ENCODE measurements at regions not wholly inside any gene's neighbourhood (a gene's known extent, or its start where the extent isn't known, plus 50 kb on each side); places are given as distances from the start of the nearest gene placed in this dataset.
"Not testable (repeated sequence)": the region's sequence is repeated elsewhere in the genome, so short reads cannot be mapped to it uniquely, and the experiment has no call there.

- no peak for DNase-seq (ENCODE audit: low read depth)
These were observed 556.4 kb upstream of the CCDC54 start for GRCh38 chr3:106820726-106821362.

- DNase-seq (ENCODE audit: low read depth), result no peak
These were observed 555.4 kb upstream of the CCDC54 start for GRCh38 chr3:106821801-106822200.

DNA sequence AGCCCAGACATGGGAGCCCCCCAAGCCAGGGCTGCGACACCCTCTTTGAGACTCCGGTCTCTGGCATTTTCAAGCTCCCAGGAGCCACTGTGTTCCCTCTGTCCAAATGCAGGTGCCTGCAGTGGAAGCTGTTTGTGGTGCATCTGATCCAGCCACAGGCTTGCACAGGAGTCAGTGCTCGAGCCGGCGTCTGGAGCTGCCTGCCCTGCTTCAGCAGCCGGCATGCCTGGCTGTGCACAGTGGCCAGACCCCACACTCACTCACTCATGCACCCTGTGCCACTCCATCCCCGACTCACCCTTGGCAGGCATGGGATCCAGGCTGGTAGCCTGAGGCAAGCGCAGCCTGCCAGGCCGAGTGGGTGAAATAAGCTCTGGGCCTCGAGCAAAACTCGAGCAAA, 555.0 kb upstream of the CCDC54 start:
- DNase-seq (ENCODE audit: low read depth), result no peak

DNA sequence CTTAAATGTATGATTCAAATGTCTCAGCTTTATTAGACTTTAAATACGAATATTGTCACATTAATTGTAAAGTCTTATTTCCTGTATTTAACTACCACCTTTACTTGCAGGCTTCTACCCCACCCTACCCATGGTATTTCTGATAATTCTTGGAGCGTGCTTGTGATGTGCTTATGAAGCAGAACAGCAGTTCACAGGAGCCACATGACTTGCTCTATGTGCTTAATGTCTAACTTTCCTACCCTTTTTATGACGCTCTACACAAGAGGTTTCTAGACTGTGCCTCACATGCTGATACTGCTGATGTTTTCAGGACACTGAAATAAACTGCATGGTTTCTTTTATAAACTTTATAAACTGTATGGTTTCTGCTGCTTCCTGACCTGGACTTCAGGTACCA, 553.5 kb upstream of the CCDC54 start:
- DNase-seq (ENCODE audit: low read depth), result no peak

DNA sequence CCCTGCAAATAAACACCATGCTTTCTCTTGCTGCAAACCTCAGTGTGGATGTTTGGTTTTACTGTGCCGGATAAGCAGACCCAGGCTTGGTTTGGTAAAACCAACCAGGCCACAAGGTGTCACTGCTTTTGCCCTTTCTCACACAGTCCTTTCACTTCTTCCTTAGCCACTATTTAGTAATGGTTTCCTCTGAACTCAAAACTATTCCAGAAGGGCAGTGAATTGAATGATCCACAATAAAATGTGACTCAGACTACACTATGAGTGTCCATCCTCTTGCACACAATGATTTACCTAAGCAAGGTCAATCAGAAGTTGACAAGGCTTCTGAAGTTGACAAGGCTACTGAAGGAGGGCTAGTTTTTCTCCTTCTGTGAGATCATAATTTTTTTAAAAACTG, 552.4 kb upstream of the CCDC54 start:
- no peak for DNase-seq (ENCODE audit: low read depth)

- no peak for DNase-seq (ENCODE audit: low read depth)
These were observed 551.2 kb upstream of the CCDC54 start for GRCh38 chr3:106825962-106826605.

DNA sequence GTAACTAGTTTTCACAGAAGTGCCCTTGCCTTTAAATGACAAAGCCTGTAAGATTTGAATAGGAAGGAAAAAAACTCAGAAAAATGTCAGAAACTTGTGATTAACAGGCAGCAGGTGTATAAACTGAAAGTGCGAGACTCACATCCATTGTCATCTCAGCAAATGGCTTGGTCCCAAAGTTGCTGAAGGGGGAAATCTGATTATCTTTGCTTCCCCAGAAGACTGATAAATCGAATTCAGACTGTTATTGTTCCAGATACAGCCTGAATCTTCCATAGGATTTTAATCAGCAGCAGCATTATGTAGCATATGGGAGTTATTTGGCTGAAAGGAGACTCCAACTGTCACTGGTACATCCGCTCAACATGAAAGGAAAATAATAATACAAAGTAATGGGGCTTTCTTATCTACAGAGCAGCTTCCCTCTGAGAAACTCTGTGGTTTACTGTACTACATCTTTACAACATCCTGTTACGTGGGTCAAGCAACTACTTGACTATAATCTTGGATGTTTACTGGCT, 550.4 kb upstream of the CCDC54 start:
- DNase-seq (ENCODE audit: low read depth), result no peak

GRCh38 chr3:106827515-106828213, 549.6 kb upstream of the CCDC54 start:
- no peak for DNase-seq (ENCODE audit: low read depth)

GRCh38 chr3:106829206-106829605, 548.0 kb upstream of the CCDC54 start:
- no peak for DNase-seq (ENCODE audit: low read depth)

DNA sequence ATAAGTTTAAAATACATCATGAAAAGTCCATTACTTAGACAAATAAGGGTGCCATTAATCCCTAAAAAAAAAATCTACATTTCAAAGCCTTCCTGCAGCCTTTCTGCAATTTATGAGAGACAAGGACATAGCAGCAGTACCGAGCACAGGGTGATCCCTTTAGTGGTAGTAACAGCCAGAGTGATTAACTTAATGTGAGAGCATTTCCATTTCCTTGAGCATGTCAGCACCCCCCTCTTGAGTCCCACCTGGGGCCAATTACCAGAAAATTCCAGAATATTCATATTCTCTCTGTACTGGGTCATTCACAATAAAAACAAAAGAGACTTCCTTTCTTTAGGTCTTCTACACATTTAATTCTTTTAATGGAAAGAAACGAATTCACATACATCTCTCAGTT, 546.9 kb upstream of the CCDC54 start:
- no peak for DNase-seq (ENCODE audit: low read depth)

DNA sequence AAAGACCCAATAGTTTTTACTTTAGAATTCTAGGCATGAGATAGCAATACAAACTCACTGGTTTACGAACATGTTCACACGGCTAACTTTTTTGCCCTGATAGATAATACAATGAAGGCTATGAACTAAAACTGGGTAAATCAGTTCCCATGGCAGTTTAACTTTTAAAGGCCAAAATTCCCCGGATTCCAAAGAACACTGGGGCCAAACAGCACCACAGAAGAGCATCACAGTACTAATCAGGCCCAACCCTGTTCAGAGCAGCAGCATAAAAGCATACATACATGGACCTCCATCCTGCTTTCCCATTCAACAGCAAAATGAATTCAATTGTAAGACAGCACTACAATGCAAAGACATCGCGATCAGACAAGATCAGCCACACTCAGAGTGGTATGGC, 540.3 kb upstream of the CCDC54 start:
- DNase-seq (ENCODE audit: low read depth), result no peak

DNA sequence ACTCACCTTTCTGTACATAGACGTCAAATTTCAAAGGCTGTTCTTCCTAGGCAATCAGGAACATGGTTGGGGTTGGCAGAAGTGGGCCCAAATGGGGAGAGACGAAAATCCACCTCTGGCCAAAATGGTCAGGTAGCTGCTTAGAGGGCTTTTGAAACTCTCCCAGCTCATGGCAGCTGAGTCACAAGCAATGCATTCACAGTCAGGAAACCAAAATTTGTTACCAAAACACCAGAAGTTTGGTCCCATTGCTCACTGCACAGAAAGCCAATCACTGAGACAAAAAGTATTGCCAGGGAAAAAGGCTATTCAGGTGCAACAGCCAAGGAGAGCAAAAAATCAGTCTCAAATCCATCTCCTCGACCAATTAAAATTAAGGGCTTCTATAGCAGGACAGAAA, 539.6 kb upstream of the CCDC54 start:
- no peak for DNase-seq (ENCODE audit: low read depth)

- no peak for DNase-seq (ENCODE audit: low read depth)
These were observed 537.5 kb upstream of the CCDC54 start for GRCh38 chr3:106839576-106840280.

DNA sequence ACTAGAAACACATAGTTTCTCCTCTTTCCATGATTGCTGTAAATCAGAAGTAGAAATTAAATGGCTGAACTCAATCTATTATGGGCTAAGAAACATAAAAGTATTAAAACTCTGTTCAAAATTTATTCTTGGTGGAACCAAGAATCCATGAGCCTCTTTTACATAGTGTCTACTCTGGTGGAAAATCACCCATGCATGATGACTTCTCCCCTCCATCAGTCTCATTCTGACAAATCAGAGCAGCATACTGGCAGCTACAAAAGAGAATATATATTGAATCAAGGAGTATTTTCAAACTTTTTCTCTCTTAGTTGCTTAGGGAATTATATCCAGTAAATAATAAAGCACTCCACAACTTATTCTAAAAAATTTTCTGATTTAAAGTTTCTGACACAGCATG, 536.9 kb upstream of the CCDC54 start:
- no peak for DNase-seq (ENCODE audit: low read depth)

GRCh38 chr3:106842151-106842550, 535.1 kb upstream of the CCDC54 start:
- DNase-seq (ENCODE audit: low read depth), result no peak

GRCh38 chr3:106844638-106845037, 532.6 kb upstream of the CCDC54 start:
- DNase-seq (ENCODE audit: low read depth), result no peak

- DNase-seq (ENCODE audit: low read depth), result no peak
These were observed 529.1 kb upstream of the CCDC54 start for GRCh38 chr3:106848099-106848498.

DNA sequence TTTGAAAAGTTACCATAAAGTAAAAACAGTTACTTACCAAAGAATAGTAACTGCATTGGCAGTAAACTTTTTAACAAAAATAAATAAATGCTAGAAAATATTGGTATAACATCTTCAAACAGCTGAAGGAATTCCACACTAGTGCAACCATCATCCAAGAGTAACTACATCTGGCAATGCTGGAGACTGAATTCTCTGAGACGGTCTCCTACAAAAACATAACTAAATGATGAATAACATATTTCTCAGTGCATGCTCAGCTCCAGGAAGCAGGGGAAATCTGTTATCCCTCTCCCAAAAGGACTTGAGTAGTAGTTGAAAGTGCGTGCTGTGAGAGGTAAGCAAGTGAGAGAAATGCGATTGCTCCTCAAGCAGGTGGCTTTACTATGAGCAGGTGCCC, 526.8 kb upstream of the CCDC54 start:
- DNase-seq (ENCODE audit: low read depth), result no peak

DNA sequence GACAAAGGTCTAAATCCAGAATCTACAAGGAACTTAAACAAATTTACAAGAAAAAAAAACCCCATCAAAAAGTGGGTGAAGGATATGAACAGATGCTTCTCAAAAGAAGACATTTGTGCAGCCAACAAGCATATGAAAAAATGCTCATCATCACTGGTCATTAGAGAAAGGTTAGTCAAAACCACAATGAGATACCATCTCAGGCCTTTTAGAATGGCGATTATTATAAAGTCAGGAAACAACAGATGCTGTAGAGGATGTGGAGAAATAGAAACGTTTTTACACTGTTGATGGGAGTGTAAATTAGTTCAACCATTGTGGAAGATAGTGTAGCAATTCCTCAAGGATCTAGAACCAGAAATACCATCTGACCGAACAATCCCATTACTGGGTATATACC, 518.9 kb upstream of the CCDC54 start:
- DNase-seq (ENCODE audit: low read depth), result not testable (repeated sequence)

DNA sequence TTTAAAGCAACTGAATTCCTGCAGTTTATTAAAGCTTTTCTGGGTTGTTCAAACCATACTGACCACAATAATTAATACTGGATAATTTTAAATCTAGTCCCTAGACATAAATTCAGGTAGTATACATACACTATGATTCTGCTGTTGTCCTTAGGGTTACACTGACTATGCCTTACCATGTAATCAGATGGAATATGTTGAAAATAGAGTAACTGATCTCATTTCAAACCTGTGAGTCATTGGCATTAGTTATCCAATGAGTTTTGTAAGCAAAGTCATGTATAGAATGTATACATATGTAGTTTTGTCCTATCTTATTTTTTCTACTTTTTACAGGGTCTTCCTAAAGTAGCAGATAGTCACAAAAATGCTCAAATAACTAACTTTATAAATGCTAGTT, 517.1 kb upstream of the CCDC54 start:
- no peak for DNase-seq (ENCODE audit: low read depth)

DNA sequence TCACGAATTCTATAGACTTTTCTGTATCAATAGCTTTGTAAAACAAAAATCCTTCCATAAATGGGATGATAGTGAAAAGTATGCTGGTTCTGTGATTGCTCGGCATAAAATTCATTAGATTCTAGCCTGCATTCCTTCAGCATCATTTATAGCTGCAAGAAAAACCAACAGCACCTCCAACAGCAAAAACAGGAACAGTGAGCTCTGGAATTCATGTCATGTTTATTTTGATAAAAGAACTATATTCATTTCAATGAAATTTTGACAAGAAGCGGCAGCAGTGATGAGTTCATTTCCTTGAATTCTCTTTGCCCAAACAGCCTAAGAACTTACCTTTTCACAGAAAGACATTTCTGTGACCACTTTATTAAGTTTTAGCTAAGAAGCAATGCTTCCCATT, 515.2 kb upstream of the CCDC54 start:
- no peak for DNase-seq (ENCODE audit: low read depth)

GRCh38 chr3:106877627-106878026, 499.6 kb upstream of the CCDC54 start:
- no peak for DNase-seq (ENCODE audit: low read depth)

GRCh38 chr3:106880206-106880605, 497.0 kb upstream of the CCDC54 start:
- DNase-seq (ENCODE audit: low read depth), result no peak
